HG03025 (cell line): ENCODE measurements at regions not wholly inside any gene's neighbourhood (a gene's known extent, or its start where the extent isn't known, plus 50 kb on each side); places are given as distances from the start of the nearest gene placed in this dataset.
"Not testable (repeated sequence)": the region's sequence is repeated elsewhere in the genome, so short reads cannot be mapped to it uniquely, and the experiment has no call there.

ENCODE experiments used
- ATAC-seq: cut with Tn5 transposase; IDR thresholded peaks from one replicate; pipeline ENCODE4 v1.9.1; 2021; ENCODE audit warnings: mild to moderate bottlenecking, moderate library complexity; ENCODE audit not compliant: unreplicated experiment, low FRiP score

GRCh38 chr12:70008944-70009343 is 183.9 kb downstream of the MYRFL start:
- no peak for ATAC-seq

GRCh38 chr12:70011353-70011752 is 186.3 kb downstream of the MYRFL start:
- no peak for ATAC-seq

DNA sequence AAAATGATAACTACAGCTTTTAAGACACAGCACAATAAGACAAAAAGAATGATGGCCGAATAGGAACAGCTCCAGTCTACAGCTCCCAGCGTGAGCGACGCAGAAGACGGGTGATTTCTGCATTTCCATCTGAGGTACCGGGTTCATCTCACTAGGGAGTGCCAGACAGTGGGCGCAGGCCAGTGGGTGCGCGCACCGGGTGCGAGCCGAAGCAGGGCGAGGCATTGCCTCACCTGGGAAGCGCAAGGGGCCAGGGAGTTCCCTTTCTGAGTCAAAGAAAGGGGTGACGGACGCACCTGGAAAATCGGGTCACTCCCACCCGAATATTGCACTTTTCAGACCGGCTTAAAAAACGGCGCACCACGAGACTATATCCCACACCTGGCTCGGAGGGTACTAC is 188.0 kb downstream of the MYRFL start:
- ATAC-seq, result not testable (repeated sequence)

GRCh38 chr12:70028515-70028914 is 203.5 kb downstream of the MYRFL start:
- no peak for ATAC-seq

DNA sequence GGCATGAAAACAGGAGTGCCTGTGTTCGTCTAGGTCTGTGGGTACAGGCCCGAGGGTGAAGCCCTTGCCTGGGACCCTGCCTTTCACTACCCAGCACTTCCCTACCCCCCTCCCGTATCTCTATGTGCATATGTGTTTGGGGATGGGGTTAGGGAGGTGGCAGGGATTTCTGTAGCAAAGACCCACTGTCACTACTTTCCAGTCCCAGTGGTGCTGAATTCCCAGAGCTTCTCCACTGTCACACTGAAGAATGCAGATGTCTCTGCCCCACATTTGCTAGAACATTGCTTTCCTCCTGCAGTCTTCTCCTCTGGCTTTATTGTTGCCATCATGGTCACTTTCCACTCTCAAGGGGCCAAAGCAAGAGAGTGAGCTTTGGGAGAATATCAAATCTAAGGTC is 203.9 kb downstream of the MYRFL start:
- ATAC-seq, result no peak

GRCh38 chr12:70031046-70031445 is 206.0 kb downstream of the MYRFL start:
- no peak for ATAC-seq

GRCh38 chr12:70032076-70032475 is 207.0 kb downstream of the MYRFL start:
- no peak for ATAC-seq

DNA sequence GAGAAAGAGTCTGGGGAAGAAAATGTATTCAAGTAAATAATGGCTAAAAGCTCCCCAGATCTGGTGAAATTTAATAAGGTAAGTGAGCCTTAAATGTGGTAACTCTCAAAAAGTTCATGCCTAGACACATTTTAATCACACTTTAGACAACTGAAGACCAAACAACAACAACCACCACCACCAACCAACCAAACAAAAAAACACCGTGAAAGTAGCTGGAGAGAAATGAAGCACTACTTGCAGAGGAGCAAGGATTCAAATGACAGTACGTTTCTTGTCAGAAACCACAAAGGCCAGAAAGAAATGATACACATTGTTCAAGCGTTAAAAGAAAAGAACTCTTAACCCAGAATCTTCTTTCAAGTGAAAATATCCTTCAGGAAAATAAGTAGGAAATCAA is 208.3 kb downstream of the MYRFL start:
- no peak for ATAC-seq

DNA sequence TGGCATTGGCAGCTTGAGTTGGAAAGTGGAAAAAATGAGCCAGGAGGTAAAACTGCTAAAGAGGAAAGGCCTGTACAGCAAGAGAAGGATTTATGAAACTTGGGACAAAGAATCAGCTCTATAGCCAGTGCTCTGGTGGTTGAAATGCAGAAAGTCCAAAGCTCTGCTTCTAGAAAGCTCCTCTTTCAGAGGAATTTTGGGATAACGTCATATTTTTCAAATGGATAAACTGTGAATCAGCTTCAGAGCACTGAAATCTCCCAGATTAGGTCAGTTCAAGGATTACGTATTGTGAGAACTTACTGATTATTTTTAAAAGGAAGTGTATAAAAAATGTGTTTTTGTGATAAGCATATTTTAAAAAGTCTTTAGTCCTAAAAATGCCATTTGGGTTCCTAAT is 203.1 kb upstream of the CNOT2 start:
- no peak for ATAC-seq

DNA sequence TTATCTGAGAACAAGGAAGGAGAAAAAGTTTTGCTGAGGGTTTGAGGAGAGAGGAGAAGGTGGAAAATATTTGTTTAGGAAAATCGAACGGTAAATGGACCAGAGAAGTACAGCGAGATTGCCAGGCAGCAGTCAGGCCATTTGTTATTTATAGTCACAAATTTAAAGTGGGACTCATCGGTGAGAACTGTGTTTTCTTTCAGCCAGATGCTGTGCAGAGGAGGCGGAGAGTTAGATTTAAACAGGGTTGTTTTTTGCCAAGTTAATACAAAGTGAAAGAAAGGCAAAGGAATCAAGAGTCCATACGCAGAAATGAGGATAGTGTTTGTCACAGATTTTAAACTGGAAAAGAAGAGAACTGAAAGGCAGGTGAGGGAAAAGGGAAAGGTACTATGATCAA is 200.6 kb upstream of the CNOT2 start:
- no peak for ATAC-seq

DNA sequence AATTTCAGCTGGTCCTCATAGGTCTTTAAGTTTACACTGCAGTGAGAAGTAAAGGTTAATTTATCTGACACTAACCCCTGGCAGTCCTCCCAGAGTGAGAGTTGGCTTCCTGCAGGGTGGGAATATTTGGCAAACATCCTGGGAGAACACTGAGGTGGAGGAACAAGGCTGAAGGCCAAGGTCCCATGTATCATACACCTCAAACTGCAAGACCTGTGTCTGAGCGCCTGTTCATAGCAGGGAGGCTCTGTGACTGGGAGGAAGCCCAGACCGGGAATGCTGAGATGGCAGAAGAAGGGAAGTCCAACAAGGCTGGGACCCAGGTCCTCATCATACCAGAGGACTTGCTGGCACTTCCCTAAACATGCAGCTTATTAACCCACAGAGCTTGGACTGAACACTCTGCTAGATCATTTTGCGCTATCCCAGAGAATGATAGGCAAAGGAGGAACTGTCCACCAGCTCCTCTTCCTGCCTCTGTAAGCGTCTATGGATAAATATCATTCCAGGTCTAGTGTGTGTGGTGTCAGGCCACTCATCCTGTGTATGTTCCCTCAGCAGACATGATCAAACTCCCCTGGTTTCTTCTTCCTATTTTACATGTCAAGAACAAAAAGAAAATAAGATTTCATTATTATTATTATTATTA is 199.6 kb upstream of the CNOT2 start:
- no peak for ATAC-seq

- ATAC-seq, result no peak
Measured at GRCh38 chr12:70044167-70044566, 199.1 kb upstream of the CNOT2 start.

GRCh38 chr12:70045036-70045435 is 198.2 kb upstream of the CNOT2 start:
- ATAC-seq, result no peak

GRCh38 chr12:70045514-70045913 is 197.7 kb upstream of the CNOT2 start:
- no peak for ATAC-seq

GRCh38 chr12:70048521-70049250 is 194.5 kb upstream of the CNOT2 start:
- ATAC-seq, result peak; percentile 51

- peak; percentile 94 for ATAC-seq
Measured at GRCh38 chr12:70049596-70050360, 193.5 kb upstream of the CNOT2 start.

DNA sequence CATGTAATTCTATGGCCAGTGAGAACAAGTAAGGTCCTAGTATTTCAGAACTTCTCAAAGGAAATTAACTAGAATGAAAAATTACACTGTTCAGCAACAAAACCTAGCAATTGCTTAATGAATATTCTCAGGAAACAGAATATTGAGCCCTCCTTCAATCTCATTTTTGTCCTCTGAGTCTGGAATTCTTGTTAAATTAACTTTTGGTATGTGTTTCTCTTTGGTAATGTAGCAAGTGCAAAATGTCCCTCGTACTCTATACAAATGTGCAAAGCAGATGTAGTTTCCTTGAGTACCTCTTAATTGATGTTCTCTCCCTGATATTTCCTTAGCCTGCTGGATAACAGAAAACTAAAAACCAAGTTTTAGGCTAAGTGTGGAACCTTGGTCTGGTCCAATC is 190.8 kb upstream of the CNOT2 start:
- ATAC-seq, result no peak

DNA sequence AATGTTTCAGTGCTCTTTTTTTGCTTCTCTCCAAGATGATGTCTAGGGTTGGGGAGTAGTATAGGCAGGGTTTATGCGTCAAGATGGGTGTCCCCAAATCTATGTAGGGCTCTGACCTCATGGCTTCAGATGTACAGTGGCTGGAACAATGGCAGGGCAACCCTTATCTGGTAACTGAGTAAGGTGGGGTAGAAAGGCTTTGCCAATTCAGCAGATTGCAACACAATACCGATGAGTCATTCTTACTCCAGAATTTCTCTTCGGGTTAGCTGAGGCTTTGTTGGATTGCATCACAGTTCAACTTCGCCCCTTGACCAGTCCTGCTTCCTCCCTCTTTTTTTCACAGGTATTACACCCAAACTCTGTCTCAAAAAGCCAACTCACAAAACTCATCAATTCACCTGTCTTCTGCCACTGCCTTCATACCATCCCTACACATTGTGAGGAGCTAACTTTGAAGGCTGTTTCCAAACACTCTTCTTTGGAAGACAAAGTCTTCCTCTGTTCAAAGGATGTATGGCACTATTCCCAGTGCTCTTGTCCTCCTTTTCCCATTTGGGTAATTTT is 190.2 kb upstream of the CNOT2 start:
- no peak for ATAC-seq

- no peak for ATAC-seq
Measured at GRCh38 chr12:70059373-70059772, 183.9 kb upstream of the CNOT2 start.

DNA sequence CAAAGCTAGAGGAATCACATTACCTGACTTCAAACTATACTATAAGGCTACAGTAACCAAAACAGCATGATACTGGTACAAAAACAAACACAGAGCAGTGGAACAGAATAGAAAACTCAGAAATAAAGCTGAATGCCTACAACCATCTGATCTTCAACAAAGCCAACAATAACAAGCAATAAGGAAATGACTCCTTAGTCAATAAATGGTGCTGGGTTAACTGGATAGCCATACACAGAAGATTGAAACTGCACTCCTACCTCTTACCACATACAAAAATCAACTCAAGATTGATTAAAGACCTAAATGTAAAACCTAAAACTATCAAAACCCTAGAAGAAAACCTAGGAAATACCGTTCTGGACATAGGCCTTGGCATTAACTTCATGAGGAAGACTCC is 182.6 kb upstream of the CNOT2 start:
- no peak for ATAC-seq

DNA sequence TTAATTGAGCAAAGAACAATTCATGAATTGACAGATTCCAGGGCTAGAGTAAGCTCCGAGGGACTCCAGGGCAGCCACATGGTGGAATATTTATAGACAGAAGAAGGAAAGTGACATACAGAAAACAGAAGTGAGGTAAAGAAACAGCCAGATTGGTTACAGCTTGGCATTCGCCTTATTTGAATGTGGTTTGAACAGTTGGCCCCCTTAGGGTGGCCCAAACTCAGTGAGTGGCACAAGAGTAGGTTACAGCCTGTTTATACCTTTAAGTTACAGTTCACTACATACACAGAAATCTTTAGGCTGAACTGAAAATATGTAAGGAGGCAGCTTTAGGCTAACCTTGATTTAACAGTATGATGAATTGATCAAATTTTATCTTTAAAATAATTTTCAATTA is 174.5 kb upstream of the CNOT2 start:
- ATAC-seq, result peak; percentile 82
